ENCODE measurements at regions not wholly inside any gene's neighbourhood (a gene's known extent, or its start where the extent isn't known, plus 50 kb on each side); places are given as distances from the start of the nearest gene placed in this dataset.

GRCh38 chr21:29406385-29406784 lies 107.7 kb downstream of the BACH1 start:
- TF ChIP-seq, protein P1, sequence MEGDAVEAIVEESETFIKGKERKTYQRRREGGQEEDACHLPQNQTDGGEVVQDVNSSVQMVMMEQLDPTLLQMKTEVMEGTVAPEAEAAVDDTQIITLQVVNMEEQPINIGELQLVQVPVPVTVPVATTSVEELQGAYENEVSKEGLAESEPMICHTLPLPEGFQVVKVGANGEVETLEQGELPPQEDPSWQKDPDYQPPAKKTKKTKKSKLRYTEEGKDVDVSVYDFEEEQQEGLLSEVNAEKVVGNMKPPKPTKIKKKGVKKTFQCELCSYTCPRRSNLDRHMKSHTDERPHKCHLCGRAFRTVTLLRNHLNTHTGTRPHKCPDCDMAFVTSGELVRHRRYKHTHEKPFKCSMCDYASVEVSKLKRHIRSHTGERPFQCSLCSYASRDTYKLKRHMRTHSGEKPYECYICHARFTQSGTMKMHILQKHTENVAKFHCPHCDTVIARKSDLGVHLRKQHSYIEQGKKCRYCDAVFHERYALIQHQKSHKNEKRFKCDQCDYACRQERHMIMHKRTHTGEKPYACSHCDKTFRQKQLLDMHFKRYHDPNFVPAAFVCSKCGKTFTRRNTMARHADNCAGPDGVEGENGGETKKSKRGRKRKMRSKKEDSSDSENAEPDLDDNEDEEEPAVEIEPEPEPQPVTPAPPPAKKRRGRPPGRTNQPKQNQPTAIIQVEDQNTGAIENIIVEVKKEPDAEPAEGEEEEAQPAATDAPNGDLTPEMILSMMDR (IDR thresholded peaks at IDR 0.05) = no peak
- TF ChIP-seq POLR2A (IDR thresholded peaks at IDR 0.05) = no peak

All from ovary (tissue), 3 donors.